SK-N-MC (cell line): ENCODE measurements at regions not wholly inside any gene's neighbourhood (a gene's known extent, or its start where the extent isn't known, plus 50 kb on each side); places are given as distances from the start of the nearest gene placed in this dataset.
"Not testable (repeated sequence)": the region's sequence is repeated elsewhere in the genome, so short reads cannot be mapped to it uniquely, and the experiment has no call there.

Source experiments
- DNase-seq: peaks from one replicate; pipeline ENCODE4 v3.0.0-alpha.2; 2011; ENCODE audit warnings: low read depth, low spot score
- H3K27ac ChIP-seq: fragments of 200-600 bp; sonication (generic); 2 replicates; pipeline ENCODE4 v1.5.1; 2016; ENCODE audit warnings: mixed run types
- H3K36me3 ChIP-seq: fragments of 200-600 bp; sonication (generic); 2 replicates; pipeline ENCODE4 v1.6.1; 2017; ENCODE audit warnings: antibody characterized with exemption, low read length, mixed read lengths; ENCODE audit not compliant: insufficient read depth
- H3K4me3 ChIP-seq: fragments of 200-600 bp; sonication (generic); 2 replicates; pipeline ENCODE4 v1.5.1; 2016
- H3K9ac ChIP-seq: fragments of 200-600 bp; sonication (generic); 2 replicates; pipeline ENCODE4 v1.8.0; 2017; ENCODE audit warnings: mixed run types, mixed read lengths; ENCODE audit not compliant: insufficient read length
- H3K9me3 ChIP-seq: fragments of 200-600 bp; sonication (generic); 2 replicates; pipeline ENCODE4 v1.6.1; 2017; ENCODE audit warnings: low read depth, mild to moderate bottlenecking, antibody characterized with exemption, low read length, moderate library complexity, mixed read lengths
- EZH2 ChIP-seq: fragments of 200-600 bp; sonication (generic); IDR thresholded peaks from one replicate; pipeline ENCODE4 v1.6.1; 2017; ENCODE audit warnings: antibody characterized with exemption
- FOXP2 ChIP-seq: optimal IDR thresholded peaks from 2 replicates; pipeline ENCODE3; 2011; ENCODE audit warnings: mild to moderate bottlenecking, moderate library complexity; ENCODE audit not compliant: insufficient read depth; ENCODE audit errors: extremely low read length, control extremely low read depth
- POLR2AphosphoS5 ChIP-seq: IDR thresholded peaks from 2 replicates; pipeline ENCODE4 v1.6.1; 2012; ENCODE audit warnings: mild to moderate bottlenecking, low read depth, low read length, borderline replicate concordance

DNA sequence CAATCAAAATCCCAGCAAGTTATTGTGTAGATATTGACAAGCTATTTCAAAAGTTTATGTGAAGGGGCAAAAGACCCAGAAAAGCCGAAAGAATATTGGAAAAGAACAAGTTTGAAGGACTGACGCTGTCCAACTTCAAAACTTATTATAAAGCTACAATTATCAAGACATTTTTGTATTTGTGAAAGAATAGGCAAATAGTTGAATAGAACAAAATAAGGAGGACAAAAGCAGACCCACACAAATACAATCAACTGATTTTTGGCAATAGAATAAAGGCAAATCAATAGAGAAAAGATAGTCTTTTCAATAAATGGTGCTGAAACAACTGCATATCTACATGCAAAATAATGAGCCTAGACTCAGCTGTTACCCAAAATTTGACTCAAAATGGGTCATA is 807.7 kb upstream of the CDH6 start:
- no peaks in the 10 kb centered on the region for H3K9me3 ChIP-seq
- TF ChIP-seq EZH2 = no peak
- no peak for TF ChIP-seq FOXP2
- no peak for TF ChIP-seq POLR2AphosphoS5
- H3K36me3 ChIP-seq = no peaks in the 10 kb centered on the region
- no peak overlapping the region for H3K27ac ChIP-seq
- H3K9ac ChIP-seq = no peak overlapping the region
- no peak overlapping the region for H3K4me3 ChIP-seq
- DNase-seq = no peak

DNA sequence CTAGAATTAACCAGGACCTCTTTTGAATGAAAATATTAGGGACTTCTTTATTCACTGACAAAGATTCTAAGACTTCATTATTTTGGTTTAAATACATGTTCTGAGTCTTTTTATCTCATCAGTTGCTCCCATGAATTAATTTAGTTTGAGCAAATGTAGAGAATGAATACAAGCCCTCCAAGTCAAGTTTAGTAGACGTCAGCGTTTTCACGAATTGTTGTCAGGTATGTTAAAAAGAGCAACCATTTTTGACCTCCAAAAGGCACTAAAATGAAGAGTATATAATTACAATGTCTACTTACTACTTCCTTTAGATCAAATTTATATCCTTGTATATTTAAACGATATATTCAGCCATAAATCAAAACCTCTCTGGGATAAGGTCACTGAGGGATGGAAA is 809.3 kb upstream of the CDH6 start:
- Histone ChIP-seq H3K36me3 (no peaks in the 10 kb centered on the region), H3K27ac (no peak overlapping the region), H3K9ac (no peak overlapping the region), H3K4me3 (no peak overlapping the region), H3K9me3 (no peaks in the 10 kb centered on the region)
- no peak for DNase-seq
- TF ChIP-seq EZH2 (no peak), POLR2AphosphoS5 (no peak), FOXP2 (no peak)

DNA sequence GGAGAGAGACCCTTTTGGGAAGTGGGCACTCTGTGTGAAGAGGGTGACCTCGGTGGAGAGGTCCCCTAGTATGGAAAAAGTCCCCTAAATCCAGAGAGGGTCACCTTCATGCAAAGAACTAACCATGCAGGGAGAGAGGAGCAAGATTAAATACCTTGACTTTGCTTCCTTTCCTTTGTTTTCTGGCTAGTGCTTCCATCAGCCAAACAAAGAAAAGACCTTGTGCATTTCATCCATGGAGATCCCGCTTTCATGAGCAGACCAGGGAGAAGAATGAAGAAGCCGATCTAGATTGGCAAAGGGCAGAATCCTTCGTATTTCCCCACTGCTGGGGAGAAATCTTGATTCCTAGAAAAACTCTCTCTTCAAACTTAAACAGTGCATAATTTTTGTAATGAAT is 813.3 kb upstream of the CDH6 start:
- Histone ChIP-seq H3K4me3 (no peak overlapping the region), H3K9ac (no peak overlapping the region), H3K36me3 (no peaks in the 10 kb centered on the region), H3K9me3 (no peaks in the 10 kb centered on the region), H3K27ac (no peak overlapping the region)
- DNase-seq = no peak
- TF ChIP-seq POLR2AphosphoS5 = no peak
- no peak for TF ChIP-seq FOXP2

DNA sequence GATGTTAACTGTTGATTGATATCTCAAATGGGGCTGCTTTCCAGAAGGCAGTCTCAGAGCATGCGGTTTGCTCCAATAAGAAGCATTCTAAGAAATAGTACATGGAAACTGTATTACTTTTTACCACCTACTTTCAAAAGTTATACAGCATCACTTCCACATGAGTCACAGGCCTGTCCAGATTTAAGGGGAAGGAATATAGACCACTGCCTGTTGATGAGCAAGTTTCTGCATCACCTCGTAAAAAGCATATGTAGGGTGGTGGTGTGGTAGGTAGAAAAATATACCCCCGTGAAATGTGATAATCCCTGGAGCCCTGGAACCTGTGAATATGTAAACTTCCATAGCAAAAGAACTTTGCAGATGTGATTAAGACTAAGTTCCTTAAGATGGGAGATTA is 816.6 kb upstream of the CDH6 start:
- no peak overlapping the region for H3K4me3 ChIP-seq
- no peak overlapping the region for H3K27ac ChIP-seq
- no peaks in the 10 kb centered on the region for H3K36me3 ChIP-seq
- no peak overlapping the region for H3K9ac ChIP-seq
- no peaks in the 10 kb centered on the region for H3K9me3 ChIP-seq
- no peak for DNase-seq
- TF ChIP-seq FOXP2 = no peak
- no peak for TF ChIP-seq EZH2
- no peak for TF ChIP-seq POLR2AphosphoS5

DNA sequence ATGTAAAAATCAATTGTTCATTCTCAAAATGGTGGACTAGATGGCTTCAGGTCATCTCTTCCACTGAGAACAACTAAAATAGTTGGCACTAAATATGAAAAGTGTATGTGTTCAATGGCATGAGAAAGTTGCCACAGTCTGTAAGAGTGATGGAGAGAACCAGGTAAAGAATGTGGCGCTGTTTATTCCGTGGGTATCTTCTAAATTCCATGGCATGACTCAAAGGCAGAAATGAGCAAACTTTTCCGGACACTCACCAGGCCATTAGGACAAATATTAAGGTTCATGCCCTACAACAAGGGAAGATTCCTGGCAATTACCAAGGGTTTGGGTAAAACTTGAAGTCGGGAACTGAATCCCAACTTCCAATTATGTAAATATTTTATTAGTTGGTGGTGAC is 825.4 kb upstream of the CDH6 start:
- H3K36me3 ChIP-seq = no peaks in the 10 kb centered on the region
- H3K9ac ChIP-seq = no peak overlapping the region
- H3K9me3 ChIP-seq = no peaks in the 10 kb centered on the region
- TF ChIP-seq FOXP2 = no peak
- TF ChIP-seq EZH2 = no peak
- no peak for TF ChIP-seq POLR2AphosphoS5
- DNase-seq = no peak
- no peak overlapping the region for H3K4me3 ChIP-seq
- no peak overlapping the region for H3K27ac ChIP-seq

DNA sequence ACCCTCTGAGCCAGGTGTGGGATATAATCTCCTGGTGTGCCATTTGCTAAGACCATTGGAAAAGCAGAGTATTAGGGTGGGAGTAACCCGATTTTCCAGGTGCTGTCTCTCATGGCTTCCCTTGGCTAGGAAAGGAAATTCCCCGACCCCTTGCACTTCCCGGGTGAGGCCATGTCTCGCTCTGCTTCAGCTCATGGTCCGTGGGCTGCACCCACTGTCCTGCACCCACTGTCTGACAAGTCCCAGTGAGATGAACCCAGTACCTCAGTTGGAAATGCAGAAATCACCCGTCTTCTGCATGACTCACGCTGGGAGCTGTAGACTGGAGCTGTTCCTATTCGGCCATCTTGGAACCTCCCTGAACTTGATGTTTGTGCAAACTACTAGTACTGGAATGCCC is 828.5 kb upstream of the CDH6 start:
- H3K9ac ChIP-seq, H3K4me3 ChIP-seq, H3K27ac ChIP-seq, H3K36me3 ChIP-seq, DNase-seq, H3K9me3 ChIP-seq: not testable (repeated sequence)

DNA sequence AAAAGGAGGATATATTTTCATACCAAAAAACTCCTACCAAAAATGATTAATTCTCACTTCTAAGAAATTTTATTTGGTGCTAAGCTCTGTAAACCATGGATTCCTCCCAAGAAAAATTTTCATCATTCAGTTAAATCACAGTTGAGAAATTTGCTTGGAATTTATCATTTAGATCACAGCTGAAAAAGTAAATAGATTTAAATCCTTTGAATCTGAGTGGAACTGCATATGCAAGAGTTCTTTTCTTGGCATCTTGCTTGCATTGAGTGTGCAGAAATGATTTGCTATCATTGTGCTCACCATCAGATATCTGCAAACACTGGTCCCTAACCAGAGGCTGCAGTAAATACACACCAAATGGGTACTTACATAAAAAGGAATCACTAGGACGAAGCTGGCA is 836.1 kb upstream of the CDH6 start:
- no peak for DNase-seq

DNA sequence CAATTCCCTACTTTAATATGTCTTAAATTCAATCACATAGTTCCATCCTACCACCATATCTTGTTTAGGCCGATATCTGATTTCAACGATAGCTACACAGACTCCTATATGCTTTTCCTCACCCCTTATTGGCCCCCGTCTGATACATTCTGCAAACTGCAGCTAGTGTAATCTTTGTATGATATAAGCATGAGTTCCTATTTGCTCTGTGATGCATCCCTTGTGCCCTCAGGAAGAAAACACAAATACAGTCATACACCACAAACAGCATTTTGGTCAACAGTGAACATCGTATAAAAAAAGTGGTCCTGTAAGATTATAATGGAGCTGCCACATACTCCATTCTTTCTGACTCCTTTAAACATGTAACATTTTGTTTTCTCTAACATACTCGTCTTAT is 837.8 kb upstream of the CDH6 start:
- no peaks in the 10 kb centered on the region for H3K36me3 ChIP-seq
- no peak overlapping the region for H3K27ac ChIP-seq
- no peaks in the 10 kb centered on the region for H3K9me3 ChIP-seq
- no peak for DNase-seq
- H3K9ac ChIP-seq = no peak overlapping the region
- H3K4me3 ChIP-seq = no peak overlapping the region
- no peak for TF ChIP-seq POLR2AphosphoS5
- TF ChIP-seq EZH2 = no peak
- no peak for TF ChIP-seq FOXP2

More for the DNA sequence above, 836.1 kb upstream of the CDH6 start:
- Histone ChIP-seq H3K36me3 (no peaks in the 10 kb centered on the region), H3K9ac (no peak overlapping the region), H3K9me3 (no peaks in the 10 kb centered on the region), H3K4me3 (no peak overlapping the region), H3K27ac (no peak overlapping the region)
- TF ChIP-seq FOXP2 (no peak), EZH2 (no peak), POLR2AphosphoS5 (no peak)

DNA sequence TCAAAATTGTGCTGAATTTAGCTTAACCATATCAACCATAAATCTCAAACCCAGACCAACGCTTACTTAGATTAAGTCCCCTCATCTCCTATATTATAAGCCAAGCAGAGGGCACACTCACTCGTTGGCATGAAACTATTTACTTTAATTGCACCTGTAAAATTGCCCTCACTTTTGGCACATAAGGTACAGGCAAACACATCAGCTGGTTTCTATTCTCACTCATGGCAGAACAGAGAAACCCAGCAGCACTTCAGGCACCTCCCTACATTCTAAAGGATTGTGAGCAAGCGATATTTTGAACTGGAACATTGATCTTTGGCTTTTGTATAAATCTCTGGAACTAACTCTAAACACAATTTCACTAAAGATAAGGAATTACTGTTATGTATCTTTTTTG is 845.6 kb upstream of the CDH6 start:
- TF ChIP-seq FOXP2 = no peak
- no peak for DNase-seq

DNA sequence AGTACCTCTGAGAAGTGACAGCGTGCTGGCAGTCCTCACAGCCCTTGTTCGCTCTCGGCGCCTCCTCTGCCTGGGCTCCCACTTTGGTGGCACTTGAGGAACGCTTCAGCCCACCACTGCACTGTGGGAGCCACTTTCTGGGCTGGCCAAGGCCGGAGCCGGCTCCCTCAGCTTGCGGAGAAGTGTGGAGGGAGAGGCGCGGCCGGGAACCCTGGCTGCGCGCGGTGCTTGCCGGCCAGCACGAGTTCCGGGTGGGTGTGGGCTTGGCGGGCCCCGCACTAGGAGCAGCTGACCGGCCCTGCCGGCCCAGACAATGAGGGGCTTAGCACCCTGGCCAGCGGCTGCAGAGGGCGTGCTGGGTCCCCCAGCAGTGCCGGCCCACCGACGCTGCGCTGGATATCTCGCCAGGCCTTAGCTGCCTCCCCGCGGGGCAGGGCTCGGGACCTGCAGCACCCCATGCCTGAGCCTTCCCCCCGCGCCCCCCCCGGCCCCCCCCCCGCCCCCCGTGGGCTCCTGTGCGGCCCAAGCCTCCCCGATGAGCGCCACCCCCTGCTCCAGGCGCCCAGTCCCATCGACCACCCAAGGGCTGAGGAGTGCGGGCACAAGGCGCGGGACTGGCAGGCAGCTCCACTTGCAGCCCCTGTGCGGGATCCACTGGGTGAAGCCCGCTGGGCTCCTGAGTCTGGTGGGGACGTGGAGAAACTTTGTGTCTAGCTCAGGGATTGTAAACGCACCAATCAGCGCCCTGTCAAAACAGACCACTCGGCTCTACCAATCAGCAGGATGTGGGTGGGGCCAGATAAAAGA is 847.7 kb upstream of the CDH6 start:
- not testable (repeated sequence) for DNase-seq, H3K36me3 ChIP-seq, H3K9me3 ChIP-seq, H3K27ac ChIP-seq, H3K4me3 ChIP-seq, H3K9ac ChIP-seq

More for the DNA sequence above, 845.6 kb upstream of the CDH6 start:
- no peak overlapping the region for H3K4me3 ChIP-seq
- no peaks in the 10 kb centered on the region; the same call in 1 of the 2 replicates for H3K9me3 ChIP-seq
- no peak overlapping the region for H3K9ac ChIP-seq
- no peaks in the 10 kb centered on the region for H3K36me3 ChIP-seq
- H3K27ac ChIP-seq = no peak overlapping the region
